ENCODE measurements at regions not wholly inside any gene's neighbourhood (a gene's known extent, or its start where the extent isn't known, plus 50 kb on each side); places are given as distances from the start of the nearest gene placed in this dataset.
"Not testable (repeated sequence)": the region's sequence is repeated elsewhere in the genome, so short reads cannot be mapped to it uniquely, and the experiment has no call there.

- no peak for DNase-seq (ENCODE audit: low read depth in 1 of 2, low spot score in 1 of 2)
- Histone ChIP-seq H3K4me3 (replicated peaks; ENCODE audit: insufficient read depth, low read length) (no peak overlapping the region), H3K27ac (replicated peaks) (no peak overlapping the region), H3K27me3 (ENCODE audit: insufficient read depth, poor library complexity, severe bottlenecking) (no peaks in the 10 kb centered on the region)
- TF ChIP-seq GABPA (IDR thresholded peaks at IDR 0.05; ENCODE audit: low read depth), result no peak
- TF ChIP-seq REST (IDR thresholded peaks at IDR 0.05; ENCODE audit: insufficient replicate concordance, low read depth), result no peak
- no peak for TF ChIP-seq POLR2AphosphoS5 (IDR thresholded peaks at IDR 0.05; ENCODE audit: low read depth)
- no peak for TF ChIP-seq SPI1 (IDR thresholded peaks at IDR 0.05; ENCODE audit: borderline replicate concordance, low read depth)
- no peak for TF ChIP-seq CTCF (IDR thresholded peaks at IDR 0.05; ENCODE audit: insufficient read depth, low read length)
These were observed 282.9 kb downstream of the SEC16B start for GRCh38 chr1:177686933-177687332.

- DNase-seq (ENCODE audit: low read depth in 1 of 2, low spot score in 1 of 2), result no peak
- no peak overlapping the region for H3K27ac ChIP-seq (replicated peaks)
- TF ChIP-seq REST (IDR thresholded peaks at IDR 0.05; ENCODE audit: insufficient replicate concordance, low read depth) (no peak), GABPA (IDR thresholded peaks at IDR 0.05; ENCODE audit: low read depth) (no peak), SPI1 (IDR thresholded peaks at IDR 0.05; ENCODE audit: borderline replicate concordance, low read depth) (no peak), POLR2AphosphoS5 (IDR thresholded peaks at IDR 0.05; ENCODE audit: low read depth) (no peak), CTCF (IDR thresholded peaks at IDR 0.05; ENCODE audit: insufficient read depth, low read length) (no peak)
- H3K27me3 ChIP-seq (ENCODE audit: insufficient read depth, poor library complexity, severe bottlenecking), result no peaks in the 10 kb centered on the region
- no peak overlapping the region for H3K4me3 ChIP-seq (replicated peaks; ENCODE audit: insufficient read depth, low read length)
These were observed 300.7 kb downstream of the SEC16B start for GRCh38 chr1:177669161-177669560.

GRCh38 chr1:177665935-177666334 lies 303.9 kb downstream of the SEC16B start:
- no peak for TF ChIP-seq POLR2AphosphoS5 (IDR thresholded peaks at IDR 0.05; ENCODE audit: low read depth)
- no peak for TF ChIP-seq GABPA (IDR thresholded peaks at IDR 0.05; ENCODE audit: low read depth)
- TF ChIP-seq CTCF (IDR thresholded peaks at IDR 0.05; ENCODE audit: insufficient read depth, low read length), result no peak
- TF ChIP-seq REST (IDR thresholded peaks at IDR 0.05; ENCODE audit: insufficient replicate concordance, low read depth), result no peak
- no peak for TF ChIP-seq SPI1 (IDR thresholded peaks at IDR 0.05; ENCODE audit: borderline replicate concordance, low read depth)
- no peak for DNase-seq (ENCODE audit: low read depth in 1 of 2, low spot score in 1 of 2)
- Histone ChIP-seq H3K27ac (replicated peaks) (no peak overlapping the region), H3K27me3 (ENCODE audit: insufficient read depth, poor library complexity, severe bottlenecking) (no peaks in the 10 kb centered on the region), H3K4me3 (replicated peaks; ENCODE audit: insufficient read depth, low read length) (no peak overlapping the region)

- not testable (repeated sequence) for H3K27me3 ChIP-seq (ENCODE audit: insufficient read depth, poor library complexity, severe bottlenecking); H3K4me3 ChIP-seq (replicated peaks; ENCODE audit: insufficient read depth, low read length); H3K27ac ChIP-seq (replicated peaks); DNase-seq (ENCODE audit: low read depth in 1 of 2, low spot score in 1 of 2)
These were observed 305.1 kb downstream of the SEC16B start for GRCh38 chr1:177664742-177665141.
